ENCODE measurements at regions not wholly inside any gene's neighbourhood (a gene's known extent, or its start where the extent isn't known, plus 50 kb on each side); places are given as distances from the start of the nearest gene placed in this dataset.

GRCh38 chr3:64861684-64862083 lies 173.9 kb upstream of the ADAMTS9 start:
- TF ChIP-seq CTCF (IDR thresholded peaks at IDR 0.05; ENCODE audit: insufficient read depth, low read length) (no peak), REST (IDR thresholded peaks at IDR 0.05; ENCODE audit: insufficient replicate concordance, low read depth) (no peak), POLR2AphosphoS5 (IDR thresholded peaks at IDR 0.05; ENCODE audit: low read depth) (no peak)

Data from HL-60 (cell line).